Activated CD8-positive, alpha-beta T cell treated with anti-CD3 and anti-CD28 coated beads, Interleukin-2, amount 10 ng/mL, durations not matched to agents 7 days and 5 days (primary cell): ENCODE measurements at regions not wholly inside any gene's neighbourhood (a gene's known extent, or its start where the extent isn't known, plus 50 kb on each side); places are given as distances from the start of the nearest gene placed in this dataset.

Source experiments
- ATAC-seq: fragments of 150-1000 bp; cut with Tn5 transposase; one replicate; pipeline ENCODE4 v1.10.0; 2021; ENCODE audit warnings: moderate library complexity
- CTCF ChIA-PET: fragments of 350-600 bp; sonication (Branson Sonifier 250); formaldehyde crosslinking; loops from one replicate; lab custom pipeline; 2021; ENCODE audit warnings: antibody characterized with exemption; lab: Charles Lee
- POLR2A ChIA-PET: fragments of 350-600 bp; sonication (Branson Sonifier 250); formaldehyde crosslinking; loops from one replicate; lab custom pipeline; 2021; ENCODE audit warnings: antibody characterized with exemption; lab: Charles Lee
- DNase-seq: peaks from one replicate; pipeline ENCODE4 v3.0.0-alpha.2; 2020
- H3K27ac Mint-ChIP-seq: one replicate; pipeline ENCODE4 v1.8.0; 2021; ENCODE audit warnings: mild to moderate bottlenecking, mixed read lengths
- H3K27me3 Mint-ChIP-seq: one replicate; pipeline ENCODE4 v1.8.0; 2021; ENCODE audit warnings: low read depth, mixed read lengths
- H3K36me3 Mint-ChIP-seq: one replicate; pipeline ENCODE4 v1.8.0; 2021; ENCODE audit warnings: low read depth, mixed read lengths
- H3K4me1 Mint-ChIP-seq: one replicate; pipeline ENCODE4 v1.8.0; 2021; ENCODE audit warnings: low read depth, mixed read lengths
- H3K4me3 Mint-ChIP-seq: one replicate; pipeline ENCODE4 v1.8.0; 2021; ENCODE audit warnings: mild to moderate bottlenecking, mixed read lengths
- H3K9me3 Mint-ChIP-seq: one replicate; pipeline ENCODE4 v1.8.0; 2022; ENCODE audit warnings: mixed read lengths; ENCODE audit not compliant: insufficient read depth

DNA sequence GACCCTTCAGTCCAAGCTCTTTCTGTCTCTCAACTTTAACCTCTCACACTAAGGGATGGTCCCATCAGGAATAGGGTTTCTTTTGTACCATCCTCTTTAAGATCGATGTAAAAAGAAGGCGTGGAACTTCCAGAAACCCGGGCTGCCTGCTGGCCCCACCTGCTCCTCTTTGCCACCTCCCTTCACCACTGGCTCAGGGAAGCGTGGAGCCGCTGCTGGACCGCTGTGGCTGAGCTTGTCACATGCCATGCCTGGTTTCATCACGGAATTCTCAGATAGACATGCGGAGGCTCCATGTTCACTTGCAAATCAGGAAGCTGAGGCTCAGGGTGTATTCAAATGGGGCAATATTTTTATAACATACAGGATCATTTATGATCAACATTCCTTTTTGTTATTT is 399.7 kb downstream of the BRD1 start:
- ATAC-seq = no peak
- no peak overlapping the region for H3K27ac Mint-ChIP-seq

DNA sequence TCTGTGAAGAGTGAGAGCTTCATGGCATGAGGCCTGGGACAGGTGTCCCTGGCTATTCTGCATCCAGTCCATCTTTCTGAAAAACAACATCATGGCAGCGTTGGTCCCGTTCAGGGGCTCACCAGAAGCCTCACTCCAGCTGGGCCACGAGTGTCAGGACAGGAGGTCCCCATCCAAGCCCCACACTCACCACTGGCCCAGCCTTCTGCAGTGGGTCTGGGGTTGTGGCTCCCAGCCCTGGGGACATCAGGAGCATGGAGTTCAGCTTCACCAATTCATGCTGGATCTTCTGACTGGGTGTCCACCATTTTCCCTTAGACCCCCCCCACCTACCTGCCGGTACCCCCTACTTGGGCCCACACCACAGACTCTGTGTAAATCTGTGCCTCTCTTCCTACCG is 400.3 kb downstream of the BRD1 start:
- peaks cover 8% of the 10 kb centered on the region for H3K27me3 Mint-ChIP-seq
- DNase-seq (no peak), ATAC-seq (no peak)
- no peaks in the 10 kb centered on the region for H3K4me1 Mint-ChIP-seq
- H3K4me3 Mint-ChIP-seq = no peak overlapping the region
- no peaks in the 10 kb centered on the region for H3K36me3 Mint-ChIP-seq
- H3K9me3 Mint-ChIP-seq = no peaks in the 10 kb centered on the region
- CTCF ChIA-PET = no interaction called here
- POLR2A ChIA-PET = no interaction called here
- H3K27ac Mint-ChIP-seq = no peak overlapping the region

More for the DNA sequence above, 399.7 kb downstream of the BRD1 start:
- no peaks in the 10 kb centered on the region for H3K4me1 Mint-ChIP-seq
- ChIA-PET CTCF (no interaction called here), POLR2A (no interaction called here)
- H3K4me3 Mint-ChIP-seq = no peak overlapping the region
- peaks cover 8% of the 10 kb centered on the region for H3K27me3 Mint-ChIP-seq
- no peaks in the 10 kb centered on the region for H3K9me3 Mint-ChIP-seq
- no peaks in the 10 kb centered on the region for H3K36me3 Mint-ChIP-seq
- no peak for DNase-seq

DNA sequence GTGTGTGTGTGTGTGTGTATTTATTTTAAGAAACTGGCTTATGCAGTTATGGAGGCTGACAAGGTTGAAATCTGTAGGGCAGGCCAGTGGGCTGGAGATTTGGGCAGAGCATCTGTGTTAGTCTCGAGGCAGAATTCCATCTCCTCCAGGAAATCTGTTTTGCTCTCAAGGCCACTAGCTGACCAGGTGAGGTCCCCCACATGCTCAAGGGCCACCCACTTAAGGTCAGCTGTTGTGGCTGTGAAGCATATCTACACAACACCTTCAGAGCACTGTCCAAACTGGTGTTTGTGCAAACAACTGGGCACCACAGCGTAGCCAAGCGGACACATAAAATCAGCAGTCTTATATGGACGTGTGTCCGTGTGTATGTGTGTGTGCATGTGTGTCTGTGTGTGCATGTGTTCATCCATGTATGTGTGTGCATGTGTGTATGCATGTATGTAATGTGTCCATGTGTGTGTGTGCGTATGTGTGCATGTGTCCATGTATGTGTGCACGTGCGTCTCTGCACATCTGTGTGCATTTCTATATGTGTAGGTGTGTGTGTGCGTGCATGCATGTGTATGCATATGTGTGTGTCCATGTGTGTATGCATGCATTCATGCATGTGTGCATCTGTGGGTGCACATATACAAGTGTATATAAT is 400.9 kb downstream of the BRD1 start:
- H3K27me3 Mint-ChIP-seq = peaks cover 5% of the 10 kb centered on the region
- H3K9me3 Mint-ChIP-seq = no peaks in the 10 kb centered on the region
- ChIA-PET POLR2A (no interaction called here), CTCF (no interaction called here)
- ATAC-seq = no peak
- H3K27ac Mint-ChIP-seq = no peak overlapping the region
- H3K4me3 Mint-ChIP-seq = no peak overlapping the region
- no peak for DNase-seq
- H3K36me3 Mint-ChIP-seq = no peaks in the 10 kb centered on the region
- no peaks in the 10 kb centered on the region for H3K4me1 Mint-ChIP-seq

DNA sequence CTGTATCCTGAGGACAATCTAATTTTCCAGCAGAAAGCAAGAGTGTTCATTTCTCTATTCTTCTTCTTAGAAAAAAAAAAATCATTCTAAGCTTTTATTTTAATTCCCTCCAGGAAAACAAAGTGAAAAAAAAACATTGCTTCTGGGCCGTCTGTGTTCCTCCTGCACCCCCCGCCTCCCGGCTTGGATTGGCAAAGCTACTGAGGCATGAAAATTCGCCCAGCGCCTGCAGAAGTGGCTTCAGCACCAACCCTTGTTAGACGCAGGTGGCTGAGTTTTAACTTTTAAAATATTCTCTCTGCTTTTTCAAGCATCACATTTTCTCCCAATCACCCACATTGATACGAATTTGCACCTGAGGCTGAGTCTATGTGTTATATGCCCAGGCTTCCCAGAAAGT is 401.6 kb downstream of the BRD1 start:
- DNase-seq = no peak
- H3K36me3 Mint-ChIP-seq = no peaks in the 10 kb centered on the region
- no peak overlapping the region for H3K4me3 Mint-ChIP-seq
- H3K9me3 Mint-ChIP-seq = no peaks in the 10 kb centered on the region
- POLR2A ChIA-PET = no interaction called here
- no peak overlapping the region for H3K27ac Mint-ChIP-seq
- ATAC-seq = no peak
- no peaks in the 10 kb centered on the region for H3K4me1 Mint-ChIP-seq
- H3K27me3 Mint-ChIP-seq = peaks cover 3% of the 10 kb centered on the region
- CTCF ChIA-PET = no interaction called here

DNA sequence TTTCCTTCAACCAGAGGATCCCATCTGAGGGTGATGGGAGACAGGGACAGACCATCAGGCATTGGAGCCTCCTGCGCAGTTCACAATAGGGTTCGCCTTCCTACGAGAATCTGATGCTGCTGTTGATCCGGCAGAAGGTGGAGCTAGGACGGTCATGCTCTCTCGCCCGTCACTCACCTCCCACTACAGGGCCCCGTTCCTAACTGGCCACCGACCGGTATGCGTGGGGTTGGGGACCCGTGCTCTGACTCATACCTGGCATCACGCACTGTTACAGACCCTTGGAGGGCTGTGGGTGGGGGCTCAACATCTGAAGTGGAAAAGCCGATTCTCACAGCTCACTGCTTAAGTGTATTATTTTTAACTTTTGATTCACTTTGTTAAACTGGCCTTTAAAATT is 402.3 kb downstream of the BRD1 start:
- DNase-seq (no peak), ATAC-seq (no peak)
- ChIA-PET POLR2A (no interaction called here), CTCF (no interaction called here)
- Mint-ChIP-seq H3K4me3 (no peak overlapping the region), H3K36me3 (no peaks in the 10 kb centered on the region), H3K4me1 (no peaks in the 10 kb centered on the region), H3K27ac (no peak overlapping the region), H3K9me3 (no peaks in the 10 kb centered on the region), H3K27me3 (peaks cover 2% of the 10 kb centered on the region)

DNA sequence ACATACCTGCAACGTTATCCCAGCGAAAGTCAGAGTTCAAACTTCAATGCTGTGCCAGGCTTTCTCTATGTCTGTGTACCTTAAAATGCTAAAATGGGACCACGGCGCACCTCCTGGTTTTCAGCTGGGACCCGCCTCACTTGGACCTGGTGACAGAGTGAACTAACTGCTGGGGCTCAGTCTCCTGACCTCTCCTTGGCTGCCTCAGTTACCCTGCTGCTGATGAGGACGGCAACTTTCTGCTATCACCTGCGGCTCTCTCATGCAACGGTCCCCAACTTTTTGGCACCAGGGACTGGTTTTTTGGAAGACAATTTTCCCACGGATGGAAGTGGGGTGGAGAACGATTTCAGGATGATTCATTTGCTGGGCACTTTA is 402.8 kb downstream of the BRD1 start:
- ATAC-seq (no peak), DNase-seq (no peak)
- H3K9me3 Mint-ChIP-seq = no peaks in the 10 kb centered on the region
- ChIA-PET POLR2A (no interaction called here), CTCF (no interaction called here)
- H3K27ac Mint-ChIP-seq = no peak overlapping the region
- H3K27me3 Mint-ChIP-seq = peaks cover 2% of the 10 kb centered on the region
- no peaks in the 10 kb centered on the region for H3K4me1 Mint-ChIP-seq
- H3K36me3 Mint-ChIP-seq = no peaks in the 10 kb centered on the region
- no peak overlapping the region for H3K4me3 Mint-ChIP-seq

DNA sequence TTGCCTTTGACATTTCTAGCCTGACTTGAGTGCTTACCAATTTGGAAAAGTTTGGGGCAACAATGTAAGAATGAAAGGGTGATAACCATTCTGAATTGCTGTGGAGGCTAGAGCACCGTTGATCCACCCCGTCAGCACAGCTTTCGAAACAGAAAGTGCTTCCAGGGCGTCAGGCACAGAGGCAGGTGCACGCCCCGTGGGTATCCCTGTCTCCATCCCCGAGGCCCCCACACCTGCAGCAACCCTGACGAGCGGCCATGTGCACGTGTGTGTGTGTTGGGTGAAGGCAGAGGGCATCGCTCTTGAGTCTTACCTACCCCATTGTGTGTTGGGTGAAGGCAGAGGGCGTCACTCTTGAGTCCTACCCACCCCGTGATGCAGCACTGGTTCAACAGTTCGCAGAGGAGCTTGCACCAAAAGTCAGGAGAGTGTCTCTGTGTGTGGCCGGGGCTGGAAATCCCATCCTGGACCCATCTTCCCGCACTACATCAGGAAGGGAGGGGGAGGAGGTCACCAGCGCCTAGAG is 404.5 kb downstream of the BRD1 start:
- CTCF ChIA-PET = no interaction called here
- ATAC-seq = no peak
- Mint-ChIP-seq H3K9me3 (no peaks in the 10 kb centered on the region), H3K36me3 (no peaks in the 10 kb centered on the region), H3K27me3 (peaks cover 2% of the 10 kb centered on the region), H3K27ac (no peak overlapping the region), H3K4me3 (no peak overlapping the region), H3K4me1 (no peaks in the 10 kb centered on the region)
- POLR2A ChIA-PET = no interaction called here
- DNase-seq = no peak

DNA sequence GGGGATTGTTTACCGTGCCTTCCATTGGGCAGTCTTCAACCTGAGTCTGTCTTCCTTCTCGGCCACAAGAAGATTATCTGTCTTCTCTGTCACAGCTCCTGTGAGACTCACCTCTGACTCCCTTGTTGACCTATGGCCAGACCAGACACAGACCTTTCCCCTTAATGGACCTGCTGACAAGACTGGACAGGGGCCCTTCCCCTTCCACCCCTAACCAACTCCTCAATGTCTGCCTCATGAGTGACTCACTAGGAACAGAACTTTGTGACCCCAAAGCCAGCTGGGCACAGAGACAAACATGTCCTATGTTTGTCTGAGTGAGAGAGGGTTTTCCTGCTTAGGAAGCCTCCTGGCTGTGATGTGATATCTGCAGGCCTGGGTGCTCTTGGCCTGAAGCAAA is 405.0 kb downstream of the BRD1 start:
- Mint-ChIP-seq H3K4me3 (no peak overlapping the region), H3K27me3 (peaks cover 2% of the 10 kb centered on the region), H3K27ac (no peak overlapping the region), H3K4me1 (no peaks in the 10 kb centered on the region), H3K36me3 (no peaks in the 10 kb centered on the region), H3K9me3 (no peaks in the 10 kb centered on the region)
- ATAC-seq (no peak), DNase-seq (no peak)
- ChIA-PET CTCF (no interaction called here), POLR2A (no interaction called here)

DNA sequence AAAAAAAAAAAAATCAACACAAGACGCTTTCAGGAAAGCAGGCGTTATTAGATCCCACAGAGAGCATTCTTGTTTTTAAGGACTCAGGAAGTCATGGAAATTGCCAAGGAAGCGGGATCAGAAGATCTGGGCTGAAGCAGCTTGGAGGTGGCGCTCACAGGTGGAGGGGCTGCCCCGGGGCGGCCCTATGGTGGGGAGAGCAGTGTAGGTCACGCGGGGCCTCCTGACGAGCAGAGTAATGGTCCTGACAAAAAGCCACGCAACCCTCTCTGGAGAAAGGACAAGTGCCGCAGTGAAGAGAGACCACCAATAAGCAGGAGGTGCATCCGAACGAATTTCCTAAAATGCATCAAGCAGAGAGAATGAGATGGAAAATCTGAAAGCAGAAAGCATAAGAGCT is 407.0 kb downstream of the BRD1 start:
- no peak for ATAC-seq
- no peaks in the 10 kb centered on the region for H3K36me3 Mint-ChIP-seq
- DNase-seq = no peak
- peaks cover 2% of the 10 kb centered on the region for H3K27me3 Mint-ChIP-seq
- ChIA-PET POLR2A (no interaction called here), CTCF (no interaction called here)
- no peak overlapping the region for H3K27ac Mint-ChIP-seq
- no peaks in the 10 kb centered on the region for H3K9me3 Mint-ChIP-seq
- H3K4me1 Mint-ChIP-seq = no peaks in the 10 kb centered on the region
- no peak overlapping the region for H3K4me3 Mint-ChIP-seq

DNA sequence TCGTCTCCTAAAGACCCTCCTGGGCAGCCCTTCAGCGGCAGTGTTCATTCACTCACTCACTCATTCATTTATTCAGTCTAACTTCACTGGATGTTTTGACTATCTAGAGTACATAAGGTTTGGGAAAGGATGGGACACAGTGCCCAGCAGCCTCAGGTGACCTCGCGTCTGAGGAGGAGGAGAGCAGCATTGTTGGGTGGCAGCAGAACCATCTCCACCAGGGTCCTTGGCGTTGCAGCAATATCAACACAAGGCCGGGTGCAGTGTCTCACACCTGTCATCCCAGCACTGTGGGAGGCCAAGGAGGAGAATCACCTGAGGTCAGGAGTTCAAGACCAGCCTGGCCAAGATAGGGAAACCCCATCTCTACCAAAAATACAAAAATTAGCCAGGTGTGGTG is 408.0 kb downstream of the BRD1 start:
- POLR2A ChIA-PET = no interaction called here
- CTCF ChIA-PET = no interaction called here
- no peak overlapping the region for H3K27ac Mint-ChIP-seq

DNA sequence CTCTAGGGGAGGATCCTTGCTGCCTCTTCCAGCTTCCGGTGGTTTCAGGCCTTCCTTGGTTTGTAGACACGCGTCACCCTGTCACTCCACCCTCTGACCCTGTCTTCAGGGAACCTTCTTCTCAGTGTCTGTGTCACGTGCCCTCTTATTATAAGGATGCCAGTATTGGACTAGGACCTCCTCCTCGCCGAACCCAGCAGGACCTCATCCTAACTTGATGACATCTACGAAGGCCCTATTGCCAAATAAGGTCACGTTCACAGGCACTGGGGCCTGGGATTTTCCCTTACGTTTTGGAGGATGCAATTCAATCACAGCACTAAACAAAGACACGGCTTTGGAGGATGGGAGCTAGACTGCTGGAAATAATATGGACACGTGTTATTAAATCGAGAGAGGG is 408.7 kb downstream of the BRD1 start:
- ATAC-seq = no peak
- CTCF ChIA-PET = no interaction called here
- no peaks in the 10 kb centered on the region for H3K9me3 Mint-ChIP-seq
- H3K4me1 Mint-ChIP-seq = no peaks in the 10 kb centered on the region
- H3K27me3 Mint-ChIP-seq = no peaks in the 10 kb centered on the region
- no peak overlapping the region for H3K27ac Mint-ChIP-seq
- no peak overlapping the region for H3K4me3 Mint-ChIP-seq
- POLR2A ChIA-PET = no interaction called here
- H3K36me3 Mint-ChIP-seq = no peaks in the 10 kb centered on the region
- DNase-seq = no peak

More for the DNA sequence above, 408.0 kb downstream of the BRD1 start:
- Mint-ChIP-seq H3K36me3 (no peaks in the 10 kb centered on the region), H3K4me3 (no peak overlapping the region), H3K27me3 (peaks cover 1% of the 10 kb centered on the region), H3K4me1 (no peaks in the 10 kb centered on the region), H3K9me3 (no peaks in the 10 kb centered on the region)
- no peak for DNase-seq
- no peak for ATAC-seq

DNA sequence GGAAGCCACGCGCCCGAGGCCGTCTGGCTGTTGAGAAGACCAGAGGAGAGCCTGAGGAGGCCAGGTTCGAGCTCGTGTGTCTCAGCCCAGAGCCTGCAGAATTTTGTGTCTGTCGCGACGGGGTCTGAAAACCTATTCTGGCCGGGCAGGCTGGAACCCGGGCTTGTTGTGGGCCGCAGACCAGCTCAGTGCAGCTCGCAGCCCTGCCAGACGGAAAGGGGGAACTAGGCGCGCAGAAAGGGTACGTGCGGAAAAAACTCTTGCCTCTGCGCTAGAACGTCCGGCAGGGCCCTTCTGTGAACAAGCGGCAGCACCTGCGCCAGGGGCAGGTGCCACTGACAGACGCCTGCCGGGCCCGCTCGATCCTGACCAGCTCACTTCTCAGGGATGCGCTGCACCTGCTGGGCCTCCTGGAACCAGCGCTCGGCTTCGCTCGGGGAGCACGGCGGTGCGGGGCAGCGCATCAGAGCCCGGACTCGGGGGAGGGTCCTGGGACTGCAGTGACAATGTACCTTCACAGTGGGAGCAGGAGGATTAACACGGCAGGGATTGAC is 409.3 kb downstream of the BRD1 start:
- ATAC-seq = no peak
- Mint-ChIP-seq H3K36me3 (no peaks in the 10 kb centered on the region), H3K27me3 (no peaks in the 10 kb centered on the region), H3K27ac (no peak overlapping the region), H3K9me3 (no peaks in the 10 kb centered on the region), H3K4me1 (no peaks in the 10 kb centered on the region), H3K4me3 (no peak overlapping the region)
- DNase-seq = no peak
- ChIA-PET POLR2A (no interaction called here), CTCF (no interaction called here)

DNA sequence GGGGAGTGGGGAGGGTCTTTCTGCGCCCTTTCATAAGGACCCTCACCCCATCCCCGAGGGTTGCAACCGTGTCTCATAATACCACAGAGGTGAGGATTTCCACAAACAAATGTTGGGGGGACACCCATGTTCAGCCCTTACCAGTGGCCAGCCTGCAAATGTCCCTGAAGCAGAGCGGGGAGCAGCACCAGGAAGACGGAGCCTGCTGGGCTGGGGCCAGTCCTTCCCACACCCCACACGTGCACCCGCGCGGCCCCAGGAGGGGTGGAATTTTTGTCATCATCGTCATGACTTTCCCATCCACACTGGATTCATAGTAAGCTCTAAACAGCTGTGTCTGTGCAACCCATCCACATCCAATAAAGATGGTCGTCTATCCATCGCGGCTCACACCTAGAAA is 409.8 kb downstream of the BRD1 start:
- DNase-seq (no peak), ATAC-seq (no peak)
- Mint-ChIP-seq H3K36me3 (no peaks in the 10 kb centered on the region), H3K4me3 (no peak overlapping the region), H3K4me1 (no peaks in the 10 kb centered on the region), H3K9me3 (no peaks in the 10 kb centered on the region), H3K27me3 (no peaks in the 10 kb centered on the region), H3K27ac (no peak overlapping the region)
- POLR2A ChIA-PET = no interaction called here
- CTCF ChIA-PET = no interaction called here
